ENCODE measurements at regions not wholly inside any gene's neighbourhood (a gene's known extent, or its start where the extent isn't known, plus 50 kb on each side); places are given as distances from the start of the nearest gene placed in this dataset.

DNA sequence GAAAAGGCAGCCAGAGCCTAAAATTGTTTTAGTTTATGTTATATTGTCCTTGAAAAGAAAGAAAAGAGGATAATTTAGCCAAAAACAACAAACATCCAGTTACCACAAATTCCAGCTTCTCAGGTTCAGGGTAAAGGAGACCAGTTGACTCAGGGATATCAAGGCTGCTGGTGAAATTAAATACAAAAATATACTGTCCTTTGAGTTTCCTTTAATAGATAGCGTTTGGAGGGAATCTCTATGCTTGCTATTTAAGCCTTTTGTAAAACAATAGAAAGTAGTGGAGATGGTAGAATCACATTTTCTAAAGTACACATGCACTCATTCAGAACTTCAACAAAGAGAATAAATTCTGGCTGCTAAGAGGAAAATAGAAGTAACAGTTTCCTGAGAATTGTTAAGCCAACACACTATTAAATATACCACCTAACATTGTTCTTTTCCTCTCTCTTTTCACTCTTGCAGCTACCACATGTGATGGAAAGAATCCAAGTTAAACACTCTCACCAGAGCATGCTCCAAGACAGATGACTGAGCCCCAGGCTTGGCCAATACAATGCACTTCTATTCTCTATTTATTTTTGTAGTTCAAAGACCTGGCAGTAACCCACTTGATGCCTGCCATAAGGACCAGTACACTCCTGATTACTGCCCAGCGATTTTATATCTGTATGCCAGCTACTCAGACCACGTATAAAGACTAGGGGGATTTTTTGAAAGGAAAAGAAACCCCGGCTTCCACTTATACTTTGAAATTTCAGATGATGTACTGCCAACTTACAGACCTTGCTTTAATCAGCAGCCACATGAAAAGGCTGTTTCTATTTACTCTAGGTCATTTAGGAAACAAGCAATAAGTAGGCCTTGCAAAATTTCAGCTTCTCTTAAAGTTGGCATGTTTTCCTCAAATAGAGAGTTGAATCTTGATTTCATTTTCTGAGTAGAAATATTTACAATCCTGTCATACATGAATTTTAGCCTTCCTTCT, 756.9 kb downstream of the FAT4 start:
- TF ChIP-seq CTCF (conservative IDR thresholded peaks at IDR 0.05; ENCODE audit: low read depth): no peak
- ChIA-PET CTCF (interaction anchor here (0.6 kb wide), 1 partner anchor 1045 kb away, joined by 3 read pairs; no protein-coding TSS in a partner anchor), POLR2A (ENCODE audit: low non-redundant PET) (no interaction called here)
- DNase-seq (ENCODE audit: low spot score): no peak
- H3K27ac ChIP-seq: no peak overlapping the region

DNA sequence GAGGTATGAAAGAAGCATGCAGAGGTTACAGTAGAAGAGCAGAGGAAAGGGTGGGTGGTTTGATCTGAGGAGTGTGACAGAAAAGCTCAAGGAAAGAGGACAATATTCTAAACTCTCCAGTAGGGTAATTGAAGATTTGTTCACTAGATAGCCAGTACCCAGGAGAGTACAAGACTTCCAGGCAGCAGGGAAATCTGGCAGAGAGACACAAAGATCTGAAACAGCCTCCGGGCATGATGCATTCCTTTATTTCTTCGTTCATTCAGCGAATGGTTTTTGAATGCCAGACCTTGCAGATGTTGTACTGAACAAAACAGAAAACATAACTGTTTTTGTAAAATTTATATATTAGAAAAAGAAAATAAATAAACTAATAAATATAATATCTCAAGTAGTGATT, 766.6 kb downstream of the FAT4 start:
- no peak for DNase-seq (ENCODE audit: low spot score)
- ChIA-PET POLR2A (ENCODE audit: low non-redundant PET) (no interaction called here), CTCF (no interaction called here)
- no peak for TF ChIP-seq CTCF (conservative IDR thresholded peaks at IDR 0.05; ENCODE audit: low read depth)
- H3K27ac ChIP-seq: no peak overlapping the region

DNA sequence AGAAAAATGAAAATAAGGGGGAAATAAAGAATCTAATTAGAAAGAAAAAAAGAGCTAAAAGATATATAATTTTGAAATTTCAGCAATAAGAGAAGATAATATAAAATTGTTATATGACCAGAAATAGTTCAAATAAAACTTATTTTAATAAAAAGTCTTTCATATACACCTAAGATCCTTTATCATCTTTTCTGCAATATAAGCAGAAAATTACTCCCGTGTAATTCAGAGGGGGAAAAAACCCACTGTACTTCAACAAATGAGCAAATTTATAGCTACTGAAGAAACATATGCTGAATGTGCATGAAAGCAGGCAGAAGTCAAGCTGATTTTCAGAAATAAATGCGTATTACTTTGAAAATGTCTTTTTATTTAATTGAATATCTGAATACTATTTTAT, 771.3 kb downstream of the FAT4 start:
- TF ChIP-seq CTCF (conservative IDR thresholded peaks at IDR 0.05; ENCODE audit: low read depth): no peak
- CTCF ChIA-PET: interaction anchor here (0.7 kb wide), 1 partner anchor 27 kb away, joined by 3 read pairs; no protein-coding TSS in a partner anchor

GRCh38 chr4:126087101-126087500, 772.3 kb downstream of the FAT4 start:
- no peak for TF ChIP-seq CTCF (conservative IDR thresholded peaks at IDR 0.05; ENCODE audit: low read depth)
- CTCF ChIA-PET: no interaction called here
- no peak overlapping the region for H3K27ac ChIP-seq
- no peak for DNase-seq (ENCODE audit: low spot score)
- POLR2A ChIA-PET (ENCODE audit: low non-redundant PET): no interaction called here

More for the DNA sequence above, 771.3 kb downstream of the FAT4 start:
- H3K27ac ChIP-seq: no peak overlapping the region
- POLR2A ChIA-PET (ENCODE audit: low non-redundant PET): no interaction called here
- DNase-seq (ENCODE audit: low spot score): no peak

GRCh38 chr4:126097155-126097799, 782.5 kb downstream of the FAT4 start:
- no peak overlapping the region for H3K27ac ChIP-seq
- no peak for DNase-seq (ENCODE audit: low spot score)
- no peak for TF ChIP-seq CTCF (conservative IDR thresholded peaks at IDR 0.05; ENCODE audit: low read depth)
- ChIA-PET POLR2A (ENCODE audit: low non-redundant PET) (no interaction called here), CTCF (interaction anchor here (0.6 kb wide), 1 partner anchor 429 kb away, joined by 3 read pairs; no protein-coding TSS in a partner anchor)

DNA sequence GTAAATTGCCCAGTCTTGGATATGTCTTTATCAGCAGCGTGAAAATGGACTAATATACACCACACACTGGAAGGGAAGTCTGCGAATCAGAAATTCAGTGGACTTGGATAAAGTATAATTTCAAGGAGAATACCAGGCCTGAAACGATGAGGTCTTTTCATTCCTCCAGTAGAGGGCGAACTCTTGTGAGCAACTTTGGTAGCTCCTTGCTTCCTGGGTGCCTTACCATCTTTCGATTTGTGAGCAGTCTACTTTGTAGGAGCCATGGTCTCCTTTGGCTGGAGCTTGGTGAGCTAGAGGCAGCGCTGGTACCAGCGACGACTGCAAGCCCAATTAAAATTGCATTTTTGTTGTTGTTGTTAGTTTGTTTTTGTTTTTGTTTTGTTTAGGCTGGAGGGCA, 791.9 kb downstream of the FAT4 start:
- CTCF ChIA-PET: no interaction called here
- no peak for TF ChIP-seq CTCF (conservative IDR thresholded peaks at IDR 0.05; ENCODE audit: low read depth)
- no peak for DNase-seq (ENCODE audit: low spot score)
- H3K27ac ChIP-seq: no peak overlapping the region
- POLR2A ChIA-PET (ENCODE audit: low non-redundant PET): no interaction called here

All from RWPE1 (cell line).